HCT116 (cell line): ENCODE measurements at regions not wholly inside any gene's neighbourhood (a gene's known extent, or its start where the extent isn't known, plus 50 kb on each side); places are given as distances from the start of the nearest gene placed in this dataset.

Experiments used
- ATAC-seq: fragments of 200-7000 bp; cut with Tn5 transposase; 2 replicates; pipeline ENCODE4 v1.9.1; 2020; ENCODE audit warnings: mild to moderate bottlenecking, moderate library complexity
- BruUV-seq: library from RNA; stranded (reverse); fragments of 400-500 nt; replicated peaks from 2 replicates; lab custom pipeline; 2021; lab: Mats Ljungman, UMichigan
- CTCF ChIA-PET: fragments of 300-600 bp; sonication (Branson Sonifier 250); formaldehyde crosslinking; loops from one replicate; lab custom pipeline; 2021; ENCODE audit warnings: antibody characterized with exemption; lab: Charles Lee
- POLR2A ChIA-PET: fragments of 300-600, 350-600 bp; sonication (Branson Sonifier 250); formaldehyde crosslinking; loops from one replicate; lab custom pipeline; 2021; ENCODE audit warnings: antibody characterized with exemption; lab: Charles Lee
- RAD21 ChIA-PET, 2 experiments: fragments of 300-600 bp; sonication (Branson Sonifier 250); formaldehyde crosslinking; loops; one replicate each; lab custom pipeline; 2023; ENCODE audit warnings: low total read pairs in 2 of 2; ENCODE audit not compliant: uncharacterized antibody in 2 of 2, unreplicated experiment in 2 of 2, low non-redundant PET in 1 of 2; lab: Charles Lee
- DNase-seq: peaks from one replicate; pipeline ENCODE4 v3.0.0-alpha.2; 2010; ENCODE audit warnings: low read depth, low spot score
- H2AFZ ChIP-seq: fragments of 200-600 bp; shearing (Covaris generic), sonication (generic); 2 replicates; pipeline ENCODE4 v1.6.1; 2017; ENCODE audit warnings: low read depth, mixed run types, mixed read lengths, antibody characterized with exemption, low read length; ENCODE audit not compliant: poor library complexity, severe bottlenecking
- H3K27ac ChIP-seq: 2 replicates; pipeline ENCODE4 v1.5.1; 2012; ENCODE audit warnings: low read depth, low read length
- H3K27me3 ChIP-seq: fragments of 200-600 bp; sonication (generic); 2 replicates; pipeline ENCODE4 v1.6.1; 2016; ENCODE audit warnings: mixed run types, low read length, mixed read lengths; ENCODE audit not compliant: insufficient read depth
- H3K36me3 ChIP-seq, 2 experiments: fragments of 200-500 bp in 1 of 2; fragments of 200-600 bp in 1 of 2; sonication (Bioruptor generic) in 1 of 2; sonication (generic) in 1 of 2; 2 replicates each; pipeline versions ENCODE4 v1.5.1 to v1.6.1; 2014 to 2016; ENCODE audit warnings: low read length in 2 of 2, inconsistent platforms in 1 of 2, mixed read lengths in 1 of 2, mixed run types in 1 of 2; ENCODE audit not compliant: insufficient read depth in 2 of 2, control insufficient read depth in 1 of 2
- H3K4me1 ChIP-seq, 2 experiments: fragments of 200-600 bp in 1 of 2; sonication (generic) in 1 of 2; 2 replicates each; pipeline versions ENCODE4 v1.5.1 to v1.6.1; 2012 to 2017; ENCODE audit warnings: low read length in 2 of 2, inconsistent platforms in 1 of 2, mild to moderate bottlenecking in 1 of 2, mixed read lengths in 1 of 2, mixed run types in 1 of 2, moderate library complexity in 1 of 2; ENCODE audit not compliant: insufficient read depth in 2 of 2, control insufficient read depth in 1 of 2
- H3K4me2 ChIP-seq: fragments of 200-600 bp; sonication (generic); 2 replicates; pipeline ENCODE4 v1.6.1; 2017; ENCODE audit warnings: mixed run types, low read length, mixed read lengths
- H3K4me3 ChIP-seq, 2 experiments: fragments of 200-600 bp in 1 of 2; sonication (generic) in 1 of 2; replicated peaks in 1 of 2; 2 replicates each; pipeline ENCODE4 v1.5.1; 2011 to 2016; ENCODE audit warnings: low read length in 2 of 2, control low read depth in 1 of 2, low read depth in 1 of 2, mild to moderate bottlenecking in 1 of 2, mixed read lengths in 1 of 2, mixed run types in 1 of 2
- H3K79me2 ChIP-seq: fragments of 200-600 bp; sonication (generic); 2 replicates; pipeline ENCODE4 v1.6.1; 2017; ENCODE audit warnings: mild to moderate bottlenecking, mixed run types, low read length, moderate library complexity, mixed read lengths; ENCODE audit not compliant: insufficient read depth
- H3K9ac ChIP-seq: fragments of 200-600 bp; sonication (generic); 2 replicates; pipeline ENCODE4 v1.6.1; 2016; ENCODE audit warnings: low read length, mixed read lengths
- H3K9me2 ChIP-seq: fragments of 200-600 bp; sonication (generic), shearing (Covaris generic); 2 replicates; pipeline ENCODE4 v1.6.1; 2017; ENCODE audit warnings: mixed run types, mild to moderate bottlenecking, moderate library complexity; ENCODE audit not compliant: insufficient read depth
- H3K9me3 ChIP-seq, 2 experiments: fragments of 200-500 bp in 1 of 2; fragments of 200-600 bp in 1 of 2; sonication (Bioruptor generic) in 1 of 2; sonication (generic) in 1 of 2; 2 replicates each; pipeline ENCODE4 v1.6.1; 2014 to 2017; ENCODE audit warnings: low read length in 2 of 2, mixed read lengths in 2 of 2, inconsistent platforms in 1 of 2, low read depth in 1 of 2, mild to moderate bottlenecking in 1 of 2, mixed run types in 1 of 2, moderate library complexity in 1 of 2; ENCODE audit not compliant: control insufficient read depth in 1 of 2, insufficient read depth in 1 of 2
- H4K20me1 ChIP-seq: fragments of 200-600 bp; sonication (generic), shearing (Covaris generic); 2 replicates; pipeline ENCODE4 v1.6.1; 2017; ENCODE audit warnings: mixed run types, mild to moderate bottlenecking, moderate library complexity; ENCODE audit not compliant: insufficient read depth
- ATF3 ChIP-seq: IDR thresholded peaks from 2 replicates; pipeline ENCODE4 v1.6.1; 2012
- CBX3 ChIP-seq: IDR thresholded peaks from 2 replicates; pipeline ENCODE4 v1.6.1; 2012; ENCODE audit warnings: low read depth
- CEBPB ChIP-seq: IDR thresholded peaks from 2 replicates; pipeline ENCODE4 v1.6.1; 2012; ENCODE audit warnings: low read depth
- CTCF ChIP-seq, 3 experiments: fragments of 200-600 bp in 1 of 3; sonication (generic) in 1 of 3; IDR thresholded peaks in 2 of 3; conservative IDR thresholded peaks in 1 of 3; 2 replicates each; pipeline ENCODE4 v1.5.1; 2012 to 2017; ENCODE audit warnings: low read depth in 2 of 3, low read length in 2 of 3, antibody characterized with exemption in 1 of 3, borderline replicate concordance in 1 of 3, control low read depth in 1 of 3, mild to moderate bottlenecking in 1 of 3, mixed read lengths in 1 of 3, mixed run types in 1 of 3, moderate library complexity in 1 of 3; ENCODE audit not compliant: insufficient read depth in 1 of 3
- EGR1 ChIP-seq: IDR thresholded peaks from 2 replicates; pipeline ENCODE4 v1.6.1; 2012; ENCODE audit warnings: low read depth
- ELF1 ChIP-seq: IDR thresholded peaks from 2 replicates; pipeline ENCODE4 v1.6.1; 2012; ENCODE audit warnings: low read depth, borderline replicate concordance
- EZH2 ChIP-seq: fragments of 200-600 bp; sonication (generic); IDR thresholded peaks from 2 replicates; pipeline ENCODE4 v1.6.1; 2017; ENCODE audit warnings: antibody characterized with exemption, mixed run types
- EZH2phosphoT487 ChIP-seq: fragments of 200-600 bp; IDR thresholded peaks from 2 replicates; pipeline ENCODE4 v1.6.1; 2018; ENCODE audit warnings: antibody characterized with exemption, borderline replicate concordance
- FOSL1 ChIP-seq: IDR thresholded peaks from 2 replicates; pipeline ENCODE4 v1.6.1; 2012; ENCODE audit warnings: low read depth
- MAX ChIP-seq: IDR thresholded peaks from 2 replicates; pipeline ENCODE4 v1.6.1; 2012
- POLR2A ChIP-seq: IDR thresholded peaks from 2 replicates; pipeline ENCODE4 v1.7.0; 2011; ENCODE audit warnings: borderline replicate concordance; ENCODE audit not compliant: insufficient read depth, insufficient read length; ENCODE audit errors: extremely low read depth
- POLR2AphosphoS5 ChIP-seq: IDR thresholded peaks from 2 replicates; pipeline ENCODE4 v1.6.1; 2011; ENCODE audit warnings: mild to moderate bottlenecking, low read depth, low read length, moderate library complexity
- RAD21 ChIP-seq: IDR thresholded peaks from 2 replicates; pipeline ENCODE4 v1.6.1; 2012; ENCODE audit warnings: low read depth, mild to moderate bottlenecking
- REST ChIP-seq: IDR thresholded peaks from 2 replicates; pipeline ENCODE4 v1.6.1; 2012; ENCODE audit warnings: low read depth
- SIN3A ChIP-seq: IDR thresholded peaks from 2 replicates; pipeline ENCODE4 v1.6.1; 2012; ENCODE audit warnings: low read depth
- SP1 ChIP-seq: IDR thresholded peaks from 2 replicates; pipeline ENCODE4 v1.6.1; 2012; ENCODE audit warnings: low read depth
- SRF ChIP-seq: IDR thresholded peaks from 2 replicates; pipeline ENCODE4 v1.6.1; 2012; ENCODE audit warnings: low read depth
- TCF7L2 ChIP-seq: IDR thresholded peaks from 2 replicates; pipeline ENCODE4 v1.7.0; 2011; ENCODE audit warnings: borderline replicate concordance, inconsistent platforms; ENCODE audit not compliant: insufficient read depth, insufficient read length; ENCODE audit errors: extremely low read depth
- ZBTB33 ChIP-seq: IDR thresholded peaks from 2 replicates; pipeline ENCODE4 v1.6.1; 2011; ENCODE audit warnings: mild to moderate bottlenecking, low read length, moderate library complexity; ENCODE audit not compliant: insufficient replicate concordance; ENCODE audit errors: extremely low read depth
- ZFX ChIP-seq: fragments of 450-650 bp; IDR thresholded peaks from 2 replicates; pipeline ENCODE4 v1.6.1; 2017
- intact Hi-C: fragments of 100-400 bp; cut with micrococcal nuclease; formaldehyde crosslinking; loops from 2 replicates; pipeline ENCODE4 v1.10.0; 2022

- BruUV-seq, result no TSS peak
- Histone ChIP-seq H3K9ac (no peak overlapping the region), H3K4me1 (no peaks in the 10 kb centered on the region), H3K9me2 (no peaks in the 10 kb centered on the region), H3K9me3 (no peaks in the 10 kb centered on the region), H3K4me3 (no peak overlapping the region), H2AFZ (no peak overlapping the region), H3K4me2 (no peak overlapping the region), H3K79me2 (no peaks in the 10 kb centered on the region), H4K20me1 (no peaks in the 10 kb centered on the region), H3K36me3 (no peaks in the 10 kb centered on the region), H3K27me3 (0 out of 2 replicates have a peak, but pooled peaks cover 5% of the 10 kb centered on the region), H3K27ac (no peak overlapping the region)
- no peak for TF ChIP-seq SRF
- no peak for TF ChIP-seq ZFX
- TF ChIP-seq ZBTB33, result no peak
- no peak for TF ChIP-seq POLR2AphosphoS5
- no peak for TF ChIP-seq RAD21
- no peak for TF ChIP-seq MAX
- no peak for TF ChIP-seq CEBPB
- TF ChIP-seq ELF1, result no peak
- no peak for TF ChIP-seq POLR2A
- no peak for TF ChIP-seq EGR1
- no peak for TF ChIP-seq CTCF (IDR thresholded peaks at IDR 0.05 in 2 of 3, conservative IDR thresholded peaks at IDR 0.05 in 1 of 3; ENCODE audit: borderline replicate concordance in 1 of 3, insufficient read depth in 1 of 3, low read depth in 2 of 3, low read length in 2 of 3)
- TF ChIP-seq REST, result no peak
- TF ChIP-seq SIN3A, result no peak
- TF ChIP-seq ATF3, result no peak
- no peak for TF ChIP-seq EZH2
- TF ChIP-seq SP1, result no peak
- TF ChIP-seq CBX3, result no peak
- no peak for TF ChIP-seq TCF7L2
- no peak for TF ChIP-seq EZH2phosphoT487
- no peak for TF ChIP-seq FOSL1
- ChIA-PET POLR2A (no interaction called here), CTCF (no interaction called here), RAD21 (no interaction called here)
- DNase-seq, result no peak
- ATAC-seq, result no peak
- intact Hi-C loops, result no loop called here
Observed at GRCh38 chr10:131757285-131758058, 143.3 kb upstream of the PPP2R2D start.
